Astrocyte (in vitro differentiated cells and primary cell): ENCODE measurements at regions not wholly inside any gene's neighbourhood (a gene's known extent, or its start where the extent isn't known, plus 50 kb on each side); places are given as distances from the start of the nearest gene placed in this dataset.

Experiments
- DNase-seq: peaks from one replicate; pipeline ENCODE4 v3.0.0-alpha.2; 2010; ENCODE audit warnings: low read depth
- FAIRE-seq: peaks from 2 replicates; lab custom pipeline; 2011; peaks lifted over from hg19 to GRCh38; lab: Jason Lieb, UNC
- H2AFZ ChIP-seq: 2 replicates; pipeline ENCODE4 v1.6.0; 2012; ENCODE audit warnings: low read depth, low read length, inconsistent platforms
- H3K27ac ChIP-seq: 2 replicates; pipeline ENCODE4 v1.5.1; 2011; ENCODE audit warnings: low read depth, low read length, inconsistent platforms
- H3K27me3 ChIP-seq: 2 replicates; pipeline ENCODE4 v1.6.0; 2011; ENCODE audit warnings: low read length, inconsistent platforms; ENCODE audit not compliant: insufficient read depth
- H3K36me3 ChIP-seq: 2 replicates; pipeline ENCODE4 v1.5.1; 2011; ENCODE audit warnings: low read length, inconsistent platforms; ENCODE audit not compliant: insufficient read depth
- H3K4me1 ChIP-seq: 2 replicates; pipeline ENCODE4 v1.5.1; 2011; ENCODE audit warnings: low read length, inconsistent platforms; ENCODE audit not compliant: insufficient read depth
- H3K4me2 ChIP-seq: 2 replicates; pipeline ENCODE4 v1.6.0; 2012; ENCODE audit warnings: low read length, inconsistent platforms
- H3K4me3 ChIP-seq: 2 replicates; pipeline ENCODE4 v1.5.1; 2011; ENCODE audit warnings: low read depth, mild to moderate bottlenecking, low read length, inconsistent platforms; ENCODE audit not compliant: insufficient read depth
- H3K79me2 ChIP-seq: 2 replicates; pipeline ENCODE4 v1.6.0; 2012; ENCODE audit warnings: mild to moderate bottlenecking, low read length, inconsistent platforms; ENCODE audit not compliant: insufficient read depth
- H3K9ac ChIP-seq: 2 replicates; pipeline ENCODE4 v1.6.0; 2012; ENCODE audit warnings: mild to moderate bottlenecking, low read length, inconsistent platforms
- H3K9me3 ChIP-seq: 2 replicates; pipeline ENCODE4 v1.5.1; 2012; ENCODE audit warnings: low read depth, mild to moderate bottlenecking, low read length, inconsistent platforms; ENCODE audit not compliant: insufficient read depth
- H4K20me1 ChIP-seq: 2 replicates; pipeline ENCODE4 v1.6.0; 2012; ENCODE audit warnings: low read length, inconsistent platforms; ENCODE audit not compliant: insufficient read depth
- H3K27ac Mint-ChIP-seq: one replicate; pipeline ENCODE4 v1.8.0; 2021; ENCODE audit warnings: mild to moderate bottlenecking, mixed read lengths; ENCODE audit not compliant: unreplicated experiment
- H3K27me3 Mint-ChIP-seq: one replicate; pipeline ENCODE4 v1.8.0; 2021; ENCODE audit warnings: low read depth, mixed read lengths; ENCODE audit not compliant: unreplicated experiment
- H3K36me3 Mint-ChIP-seq: one replicate; pipeline ENCODE4 v1.8.0; 2021; ENCODE audit warnings: low read depth, mixed read lengths; ENCODE audit not compliant: unreplicated experiment
- H3K4me1 Mint-ChIP-seq: one replicate; pipeline ENCODE4 v1.8.0; 2021; ENCODE audit warnings: low read depth, mixed read lengths; ENCODE audit not compliant: unreplicated experiment
- H3K4me3 Mint-ChIP-seq: one replicate; pipeline ENCODE4 v1.8.0; 2021; ENCODE audit warnings: mild to moderate bottlenecking, moderate library complexity, mixed read lengths; ENCODE audit not compliant: unreplicated experiment
- H3K9me3 Mint-ChIP-seq: one replicate; pipeline ENCODE4 v1.8.0; 2021; ENCODE audit warnings: mild to moderate bottlenecking, mixed read lengths; ENCODE audit not compliant: unreplicated experiment
- CTCF ChIP-seq: IDR thresholded peaks from 2 replicates; pipeline ENCODE4 v1.5.1; 2011; ENCODE audit warnings: low read depth, mild to moderate bottlenecking, inconsistent platforms, low read length, moderate library complexity; ENCODE audit not compliant: insufficient read depth
- EZH2 ChIP-seq: IDR thresholded peaks from 2 replicates; pipeline ENCODE4 v1.6.1; 2012; ENCODE audit warnings: mild to moderate bottlenecking, low read length, inconsistent platforms; ENCODE audit not compliant: insufficient read depth

GRCh38 chr20:56758706-56759105, 129.6 kb downstream of the TFAP2C start:
- TF ChIP-seq EZH2: no peak
- no peak for TF ChIP-seq CTCF
- H3K79me2 ChIP-seq: no peaks in the 10 kb centered on the region
- no peak overlapping the region for H3K4me2 ChIP-seq
- H3K27me3 ChIP-seq: peaks cover 4% of the 10 kb centered on the region
- no peaks in the 10 kb centered on the region for H3K36me3 ChIP-seq
- H3K27ac ChIP-seq: no peak overlapping the region
- Mint-ChIP-seq H3K36me3 (no peaks in the 10 kb centered on the region), H3K9me3 (peaks cover 6% of the 10 kb centered on the region), H3K4me1 (no peaks in the 10 kb centered on the region), H3K27ac (no peak overlapping the region), H3K4me3 (no peak overlapping the region), H3K27me3 (peaks cover 20% of the 10 kb centered on the region)
- DNase-seq: no peak
- no peak for FAIRE-seq
- H2AFZ ChIP-seq: no peak overlapping the region
- H3K9ac ChIP-seq: no peak overlapping the region
- no peaks in the 10 kb centered on the region for H3K4me1 ChIP-seq
- no peak overlapping the region for H3K4me3 ChIP-seq
- H3K9me3 ChIP-seq: no peaks in the 10 kb centered on the region
- H4K20me1 ChIP-seq: no peaks in the 10 kb centered on the region

GRCh38 chr20:56759741-56760278, 130.7 kb downstream of the TFAP2C start:
- Histone ChIP-seq H3K4me1 (no peaks in the 10 kb centered on the region), H4K20me1 (no peaks in the 10 kb centered on the region), H3K4me3 (no peak overlapping the region), H3K79me2 (no peaks in the 10 kb centered on the region), H3K36me3 (no peaks in the 10 kb centered on the region), H2AFZ (no peak overlapping the region), H3K9ac (no peak overlapping the region), H3K27ac (no peak overlapping the region), H3K4me2 (no peak overlapping the region), H3K9me3 (no peaks in the 10 kb centered on the region), H3K27me3 (peaks cover 4% of the 10 kb centered on the region)
- no peak overlapping the region for H3K4me3 Mint-ChIP-seq
- DNase-seq (no peak), FAIRE-seq (no peak)
- no peaks in the 10 kb centered on the region for H3K36me3 Mint-ChIP-seq
- TF ChIP-seq EZH2 (no peak), CTCF (no peak)
- H3K9me3 Mint-ChIP-seq: peaks cover 6% of the 10 kb centered on the region
- H3K4me1 Mint-ChIP-seq: no peaks in the 10 kb centered on the region
- no peak overlapping the region for H3K27ac Mint-ChIP-seq
- peaks cover 15% of the 10 kb centered on the region for H3K27me3 Mint-ChIP-seq

- Histone ChIP-seq H3K27me3 (peaks cover 4% of the 10 kb centered on the region), H3K27ac (no peak overlapping the region), H3K79me2 (no peaks in the 10 kb centered on the region), H2AFZ (no peak overlapping the region), H3K4me3 (no peak overlapping the region), H3K4me2 (no peak overlapping the region), H4K20me1 (no peaks in the 10 kb centered on the region), H3K4me1 (no peaks in the 10 kb centered on the region), H3K9ac (no peak overlapping the region), H3K36me3 (no peaks in the 10 kb centered on the region), H3K9me3 (no peaks in the 10 kb centered on the region)
- Mint-ChIP-seq H3K36me3 (no peaks in the 10 kb centered on the region), H3K4me1 (no peaks in the 10 kb centered on the region), H3K27me3 (peaks cover 9% of the 10 kb centered on the region), H3K4me3 (no peak overlapping the region), H3K9me3 (peaks cover 7% of the 10 kb centered on the region), H3K27ac (no peak overlapping the region)
- TF ChIP-seq EZH2 (no peak), CTCF (no peak)
- FAIRE-seq (no peak), DNase-seq (no peak)
These were observed 131.5 kb downstream of the TFAP2C start for GRCh38 chr20:56760610-56761009.
